Mucosa of gallbladder (tissue), 1 donor: ENCODE measurements at regions not wholly inside any gene's neighbourhood (a gene's known extent, or its start where the extent isn't known, plus 50 kb on each side); places are given as distances from the start of the nearest gene placed in this dataset.

Source experiments
- DNase-seq: peaks from one replicate; pipeline ENCODE4 v3.0.0-alpha.2; 2020; ENCODE audit warnings: low spot score
- donor health status: DM: no; HTN: no; CAD: no.

DNA sequence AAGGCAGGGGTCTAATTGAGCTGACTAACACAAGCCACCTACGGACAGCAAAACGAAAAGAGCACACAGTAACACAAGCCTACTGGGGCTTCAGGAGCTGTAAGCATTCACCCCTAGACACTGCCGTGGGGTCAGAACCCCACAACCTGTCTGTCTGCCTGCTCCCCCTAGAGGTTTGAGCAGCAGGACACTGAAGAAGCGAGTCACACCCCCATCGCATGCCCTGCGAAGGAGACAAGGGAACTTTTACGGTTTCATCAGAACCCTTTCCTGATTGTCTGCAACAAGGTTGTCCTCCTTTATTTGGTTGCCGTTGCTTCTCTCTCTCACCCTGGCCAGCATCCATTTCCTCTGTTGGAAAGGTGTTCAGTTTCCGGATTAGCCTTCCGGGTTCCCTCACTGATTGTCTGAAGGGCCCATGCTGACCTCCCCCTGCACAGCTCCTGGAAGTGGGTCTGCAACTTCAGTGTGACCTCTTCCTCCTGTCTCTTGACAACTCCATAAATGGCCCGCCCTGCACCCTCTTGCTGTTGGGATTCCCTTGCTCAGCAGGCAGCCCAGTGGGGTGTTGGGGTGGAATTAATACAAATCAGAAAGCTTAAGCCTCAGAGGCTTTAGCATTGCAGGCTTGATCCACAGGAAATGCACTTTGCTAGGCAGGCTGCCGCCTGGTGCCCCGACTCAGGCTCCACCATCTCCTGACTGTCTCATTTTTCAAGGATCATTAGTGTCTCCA is 258.9 kb upstream of the TLE4 start:
- DNase-seq = no peak

DNA sequence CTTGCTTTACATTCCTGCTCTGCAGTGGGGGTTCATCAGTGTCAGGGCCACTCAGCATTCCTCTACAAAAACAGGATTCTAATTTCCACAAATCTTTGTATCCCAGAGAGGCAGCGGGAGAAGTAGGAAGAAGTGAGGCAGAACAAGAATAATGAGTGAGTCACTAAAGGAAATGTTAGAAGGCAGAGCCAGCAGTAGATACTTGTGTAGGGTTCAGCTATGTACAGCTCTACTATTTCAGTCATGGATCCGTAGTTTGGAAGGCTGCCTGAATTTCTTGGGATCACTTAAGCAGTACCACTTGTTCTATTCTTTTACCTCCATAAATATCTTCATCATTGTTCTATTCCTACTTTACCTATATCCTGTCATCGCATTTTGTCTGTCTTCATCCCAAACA is 246.3 kb upstream of the TLE4 start:
- DNase-seq = no peak

DNA sequence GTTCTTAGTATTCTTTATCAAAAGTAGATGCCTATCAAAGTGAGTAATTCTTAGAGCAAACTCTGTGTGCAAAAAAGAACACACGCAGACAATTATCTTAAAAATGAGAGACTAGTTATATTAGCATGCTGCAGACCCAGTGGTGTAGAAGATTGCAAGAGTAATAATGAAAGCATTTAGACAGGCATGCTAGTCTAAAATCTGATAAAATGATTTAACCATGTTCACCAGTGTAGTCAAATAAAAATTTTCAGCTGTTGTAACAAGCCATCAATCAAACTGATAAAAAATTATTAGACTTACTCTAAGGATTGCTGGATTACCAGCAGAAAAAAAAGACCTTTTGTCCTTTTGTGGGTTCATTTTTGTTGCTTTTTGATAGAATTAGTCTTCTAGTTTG is 241.9 kb upstream of the TLE4 start:
- DNase-seq = no peak

DNA sequence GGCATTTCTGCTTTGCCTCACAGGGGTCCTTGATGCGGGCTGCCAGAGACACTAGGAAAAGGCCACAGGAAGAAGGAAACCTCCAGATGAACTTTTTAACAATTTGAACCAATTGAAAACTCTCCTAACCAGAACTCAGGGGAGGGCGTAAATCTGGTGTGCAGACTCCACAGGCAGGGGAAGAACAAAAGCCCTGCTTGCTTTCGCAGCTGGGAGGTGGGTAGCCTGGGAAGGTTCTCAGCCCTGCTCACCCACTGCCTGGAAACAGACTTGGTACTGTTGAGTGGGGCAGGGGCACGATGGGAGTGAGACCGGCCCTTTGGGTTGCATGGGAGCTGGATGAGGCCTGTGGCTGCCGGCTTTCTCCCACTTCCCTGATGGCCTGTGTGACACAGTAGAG is 237.8 kb upstream of the TLE4 start:
- DNase-seq = no peak

DNA sequence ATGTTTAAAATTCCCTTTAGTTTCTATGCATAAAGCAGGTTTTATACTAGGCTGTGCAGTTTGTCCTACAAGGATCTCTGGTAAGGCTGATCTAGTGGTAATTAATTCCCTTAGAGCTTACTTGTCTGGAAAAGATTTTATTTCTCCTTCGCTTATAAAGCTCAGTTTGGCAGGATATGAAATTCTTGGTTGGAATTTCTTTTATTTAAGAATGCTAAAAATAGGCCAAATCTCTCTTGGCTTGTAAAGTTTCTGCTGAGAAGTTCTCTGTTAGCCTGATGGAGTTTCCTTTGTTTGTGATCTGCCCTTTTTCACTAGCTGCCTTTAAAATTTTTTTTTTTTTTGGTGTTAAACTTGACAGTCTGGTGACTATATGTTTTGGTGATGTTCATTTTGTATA is 237.1 kb upstream of the TLE4 start:
- no peak for DNase-seq

DNA sequence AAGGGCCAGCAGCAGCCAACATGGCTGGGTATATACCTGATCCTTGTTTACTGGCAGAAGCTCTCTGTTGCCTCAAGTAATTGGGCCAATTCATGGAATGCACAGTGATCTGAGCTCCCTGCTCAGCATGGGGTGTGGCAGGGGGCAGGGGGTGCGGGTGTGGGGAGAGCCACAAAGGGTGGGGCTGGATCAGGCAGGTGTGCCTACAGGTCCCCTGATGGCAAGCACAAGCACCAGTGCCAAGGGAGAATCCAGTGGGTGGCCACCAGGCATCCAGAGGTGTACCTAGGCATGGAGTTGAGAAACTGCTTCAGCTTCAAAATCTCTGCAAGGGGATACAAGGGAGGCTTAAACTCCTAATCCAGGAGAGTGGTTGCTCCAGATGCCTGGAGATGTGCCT is 235.8 kb upstream of the TLE4 start:
- no peak for DNase-seq

DNA sequence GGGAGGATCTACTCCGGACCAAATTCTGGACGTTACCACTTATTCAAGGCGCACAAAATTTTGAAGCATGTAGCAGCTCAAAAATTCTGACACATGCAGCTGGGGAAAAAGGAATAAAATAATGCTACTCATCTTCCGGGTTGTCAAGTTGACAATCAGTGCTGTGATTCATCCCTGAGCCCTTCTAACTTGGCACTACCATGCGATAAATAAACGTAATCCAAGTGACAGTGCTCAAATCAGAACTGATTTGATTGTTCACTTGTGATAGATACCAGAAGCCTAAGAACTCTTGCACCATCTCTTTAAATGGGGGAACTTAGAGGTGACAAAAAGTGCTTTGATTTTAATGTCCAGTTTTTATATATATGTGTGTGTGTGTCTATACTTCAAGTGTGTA is 230.2 kb upstream of the TLE4 start:
- no peak for DNase-seq

DNA sequence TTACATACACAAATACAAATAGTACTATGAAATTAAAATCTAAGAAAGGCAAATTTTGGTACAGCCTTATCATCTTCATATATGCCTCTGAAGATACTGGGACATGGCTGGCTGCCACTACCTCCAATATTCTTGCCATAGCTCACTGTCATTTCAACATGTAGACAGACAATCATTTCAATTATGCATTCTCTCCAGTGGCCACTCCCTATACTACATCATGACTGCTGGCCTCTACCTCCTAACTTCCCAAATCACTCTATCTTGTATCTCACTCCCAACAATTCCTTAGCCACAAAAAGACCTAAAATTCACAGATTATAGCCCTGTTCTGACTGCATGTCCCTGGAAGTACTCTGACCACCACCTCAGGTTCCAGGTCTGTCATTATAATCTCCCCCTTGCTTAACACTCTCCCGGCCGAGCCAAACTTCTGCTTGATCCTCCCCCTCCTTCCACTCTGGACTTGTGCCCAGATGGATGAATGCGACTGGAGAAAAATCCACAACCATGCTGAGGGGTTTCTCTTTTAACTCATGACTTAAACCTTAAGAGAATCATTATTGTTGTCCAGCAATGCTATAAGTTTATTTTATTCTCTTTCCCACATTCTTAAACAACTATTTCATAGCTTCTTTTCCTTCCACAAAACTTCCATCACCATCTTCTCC is 225.3 kb upstream of the TLE4 start:
- DNase-seq = no peak

DNA sequence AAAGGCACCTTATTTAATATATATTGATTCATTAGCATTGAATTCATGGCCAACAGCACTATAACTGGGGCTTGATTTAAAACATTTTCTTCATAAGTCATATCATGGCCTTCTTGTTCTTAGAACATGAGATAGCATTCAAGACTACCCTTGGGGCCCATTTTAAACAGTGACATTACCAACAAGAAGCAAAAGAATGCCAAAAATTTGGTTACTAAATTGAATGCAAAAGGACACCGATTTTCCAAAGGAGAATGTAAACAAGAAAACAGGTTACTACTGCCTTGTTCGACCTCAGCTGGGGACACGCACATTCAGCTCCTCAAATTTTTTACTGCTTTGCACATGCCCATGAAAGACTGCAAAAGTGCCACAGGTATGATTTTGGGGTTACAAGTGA is 219.4 kb upstream of the TLE4 start:
- no peak for DNase-seq

DNA sequence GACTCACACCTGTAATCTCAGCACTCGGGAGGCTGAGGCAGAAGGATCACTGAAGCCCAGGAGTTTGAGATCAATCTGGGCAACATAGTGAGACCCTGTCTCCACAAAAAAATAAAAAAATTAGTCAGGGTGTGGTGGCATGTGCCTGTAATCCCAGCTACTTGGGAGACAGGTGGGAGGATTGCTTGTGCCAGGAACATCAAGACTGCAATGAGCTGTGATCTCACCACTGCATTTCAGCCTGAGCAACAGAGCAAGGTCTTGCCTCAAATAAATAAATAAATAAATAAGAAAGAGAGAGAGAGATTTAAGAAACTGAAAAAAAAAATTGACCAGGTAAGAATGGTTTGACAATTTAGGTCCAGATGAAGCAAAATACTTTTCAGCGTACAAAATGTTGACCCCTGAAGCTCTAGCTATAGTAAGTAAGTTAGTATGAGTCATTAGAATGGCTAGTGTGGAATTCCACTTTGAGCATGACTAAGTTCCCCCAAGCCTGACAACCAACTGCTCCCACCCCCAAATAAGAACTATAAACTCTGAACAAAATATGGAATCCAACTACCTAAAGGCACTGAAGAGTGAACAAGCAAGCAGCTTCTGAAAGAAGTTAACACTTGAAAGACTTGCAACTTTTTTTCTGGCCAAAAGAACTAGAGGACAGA is 217.8 kb upstream of the TLE4 start:
- DNase-seq = no peak

DNA sequence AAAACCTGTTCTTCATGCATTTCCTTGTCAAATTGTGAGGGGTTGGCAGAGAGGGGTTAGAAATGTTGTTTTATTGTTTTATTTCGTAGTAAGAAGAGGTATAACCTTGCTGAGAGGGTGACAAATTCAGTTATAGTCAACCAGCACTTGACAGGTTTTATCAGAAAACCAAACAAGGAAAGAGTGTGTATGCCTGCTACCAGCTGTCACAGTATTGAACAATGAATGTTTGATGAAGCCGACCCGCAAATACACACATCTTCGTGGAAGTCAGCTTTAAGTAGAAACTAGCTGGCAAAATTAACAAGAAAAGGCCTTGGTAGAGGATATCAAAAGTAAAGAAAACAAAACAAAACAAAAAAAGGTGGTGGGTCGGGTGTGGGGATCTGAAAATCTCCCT is 214.6 kb upstream of the TLE4 start:
- DNase-seq = no peak

DNA sequence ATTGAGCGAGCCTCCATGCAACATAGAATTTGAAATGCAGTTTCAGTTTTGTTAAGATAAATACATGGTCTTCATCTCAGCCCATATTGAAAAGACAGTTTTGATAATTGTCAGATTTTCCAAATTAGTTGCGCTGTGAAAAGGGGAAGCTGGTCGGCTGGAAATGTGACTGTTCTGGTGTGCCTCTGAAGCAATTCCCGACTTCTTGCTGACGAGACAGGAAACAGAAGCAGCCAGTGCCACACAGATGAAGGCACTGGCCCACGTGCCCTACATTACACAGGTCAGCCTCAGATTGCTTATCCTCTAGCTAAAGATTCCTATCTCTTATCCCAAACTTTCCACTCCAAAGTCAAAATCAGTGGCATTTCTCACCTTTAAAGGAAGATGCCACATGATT is 214.1 kb upstream of the TLE4 start:
- DNase-seq = peak; percentile 10

DNA sequence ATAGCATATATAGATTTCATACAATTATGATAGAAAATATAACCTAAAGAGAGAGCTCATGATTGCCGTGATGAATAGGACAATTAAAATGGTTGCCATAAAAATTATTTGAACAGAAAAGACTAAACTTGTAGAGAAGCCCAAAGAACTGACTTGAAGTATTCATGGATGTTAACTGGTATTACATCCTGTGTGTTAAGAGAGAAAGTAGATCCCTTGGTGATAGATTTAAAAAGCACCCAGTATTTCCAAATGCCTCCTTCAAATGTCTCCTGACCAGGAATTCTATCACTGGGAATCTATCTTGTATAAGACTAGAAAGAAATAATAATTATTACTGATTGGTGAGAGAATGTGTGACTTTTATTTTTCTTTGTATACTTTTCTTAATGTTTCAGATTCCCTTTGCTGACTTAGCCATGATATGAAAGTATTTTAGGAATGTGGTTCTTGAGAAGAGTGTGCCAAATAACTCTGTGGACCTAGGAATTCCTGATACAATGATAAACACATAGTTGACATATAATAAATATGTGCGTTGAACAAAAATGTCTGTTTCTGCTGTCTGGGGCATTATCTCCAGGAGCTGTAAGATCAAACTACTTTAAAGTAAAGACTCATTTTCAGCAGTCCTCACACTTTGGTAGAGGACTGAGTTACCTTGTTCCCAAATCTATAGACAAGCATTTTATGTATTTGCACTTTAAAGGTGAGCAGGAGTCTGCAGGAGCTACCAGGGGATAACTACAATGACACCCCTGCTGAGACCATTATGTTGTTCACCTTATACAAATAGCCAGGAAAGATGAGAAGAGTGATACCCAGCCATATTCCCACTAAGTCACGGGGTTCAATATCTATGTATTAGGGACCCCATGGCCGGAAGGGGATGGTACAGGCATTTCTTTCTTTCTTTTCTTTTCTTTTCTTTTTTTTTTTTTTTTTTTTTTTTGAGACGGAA is 211.1 kb upstream of the TLE4 start:
- no peak for DNase-seq

DNA sequence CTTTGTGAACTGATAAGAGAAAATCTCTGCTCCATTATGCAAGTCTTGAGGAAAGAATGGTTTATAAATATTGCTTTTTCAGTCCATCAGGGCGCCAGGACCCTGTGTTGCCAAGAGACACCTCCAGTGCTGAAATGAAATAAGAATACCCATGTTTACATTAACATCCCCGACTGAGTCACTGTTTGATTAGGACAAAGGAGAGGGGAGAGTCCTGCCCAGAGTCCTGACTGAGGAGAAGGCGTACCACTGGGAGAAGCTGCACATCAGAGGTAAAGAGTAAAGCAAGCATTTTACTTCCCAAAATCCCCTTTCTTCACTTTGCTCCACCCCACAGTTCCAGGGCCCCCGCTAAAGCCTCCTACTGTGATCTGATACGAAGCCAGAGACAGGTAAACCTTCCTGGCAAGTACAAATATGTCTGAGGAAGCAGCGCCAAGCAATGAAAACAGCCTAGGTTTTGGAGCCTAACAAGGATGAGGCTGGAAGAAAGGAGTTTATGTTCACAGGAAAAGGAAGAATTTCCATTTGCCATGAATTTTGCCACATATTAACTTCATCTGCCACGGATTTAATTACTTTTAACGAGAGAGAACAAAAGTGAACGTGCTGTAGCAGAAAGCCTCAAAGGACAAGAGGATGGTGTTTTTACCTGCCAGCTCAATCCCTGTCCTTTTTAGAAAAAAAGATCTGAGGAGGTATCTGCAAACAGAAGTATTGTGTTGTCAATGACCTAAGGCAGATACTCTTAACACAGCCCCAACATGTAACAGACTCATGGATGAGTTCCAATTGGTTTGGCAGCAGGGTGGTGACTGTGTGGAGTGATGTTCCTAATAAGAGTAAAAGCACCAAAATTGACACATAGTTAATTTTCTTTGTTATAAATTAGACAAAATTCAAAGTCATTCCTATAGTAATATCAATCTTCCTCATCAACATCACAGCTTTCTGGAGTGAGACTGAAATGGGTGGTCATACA is 209.4 kb upstream of the TLE4 start:
- DNase-seq = no peak

DNA sequence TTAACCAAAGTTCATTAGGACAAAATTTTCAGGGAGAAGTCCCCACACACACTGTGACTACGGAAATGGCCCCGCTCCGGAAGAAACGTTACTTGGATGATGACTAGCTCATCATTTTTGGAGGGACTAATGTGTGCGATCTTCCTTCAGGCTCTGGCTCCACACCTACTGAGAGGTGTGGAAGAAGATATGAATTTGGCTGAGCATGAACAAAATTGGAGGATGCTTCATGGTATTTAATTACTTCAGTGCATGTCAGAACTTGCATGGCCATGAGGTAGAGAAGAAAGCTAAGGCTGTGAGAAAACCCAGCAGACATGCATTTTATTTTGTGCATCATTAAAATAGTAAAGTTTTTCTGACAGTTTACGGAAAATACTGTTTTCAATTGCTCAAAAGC is 202.1 kb upstream of the TLE4 start:
- DNase-seq = no peak

DNA sequence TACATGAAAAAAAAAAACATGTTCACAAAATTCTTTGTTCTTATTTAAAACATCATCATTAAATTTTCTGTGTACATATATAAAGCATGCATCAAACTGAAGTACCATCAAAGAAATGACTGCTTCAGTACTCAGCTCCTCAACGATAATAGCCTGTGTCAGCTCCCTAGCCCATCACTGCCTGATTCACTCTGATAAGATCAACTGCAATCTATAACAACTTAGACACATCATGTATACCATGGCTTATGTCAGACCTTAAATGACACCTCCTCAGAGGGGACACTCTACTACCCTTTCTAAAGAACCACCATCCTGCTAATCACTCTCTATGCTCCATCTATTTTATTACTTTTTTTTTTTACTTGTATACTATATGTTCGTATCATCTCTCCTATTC is 200.5 kb upstream of the TLE4 start:
- DNase-seq = no peak

DNA sequence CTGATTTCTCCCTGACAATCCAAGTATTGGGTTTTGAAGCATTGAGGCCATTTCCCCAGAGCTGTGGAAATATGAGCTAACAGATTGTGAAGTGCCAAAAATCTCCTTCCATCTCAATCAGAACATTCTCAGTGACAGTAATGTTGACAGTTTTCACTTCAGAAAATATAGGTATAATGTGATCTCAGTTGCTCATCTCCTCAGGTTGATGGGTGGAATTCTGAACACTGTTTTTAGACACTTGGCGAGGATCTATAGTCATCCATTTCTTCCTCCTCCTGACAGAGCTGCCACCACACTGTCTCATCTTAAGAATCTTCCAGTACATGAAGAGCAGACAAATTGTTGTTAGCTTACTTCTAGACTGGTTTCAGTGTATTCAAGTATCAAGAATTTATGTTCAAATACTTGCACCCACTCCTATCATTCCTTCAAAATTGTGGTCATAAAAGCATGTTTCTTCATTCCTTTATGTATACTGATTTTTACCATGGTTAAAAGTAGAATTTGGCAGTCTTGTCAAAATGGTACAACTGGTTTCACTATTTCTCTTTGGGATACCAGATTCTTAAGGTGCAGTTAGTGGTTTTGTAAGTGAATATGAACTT is 199.7 kb upstream of the TLE4 start:
- DNase-seq = no peak

DNA sequence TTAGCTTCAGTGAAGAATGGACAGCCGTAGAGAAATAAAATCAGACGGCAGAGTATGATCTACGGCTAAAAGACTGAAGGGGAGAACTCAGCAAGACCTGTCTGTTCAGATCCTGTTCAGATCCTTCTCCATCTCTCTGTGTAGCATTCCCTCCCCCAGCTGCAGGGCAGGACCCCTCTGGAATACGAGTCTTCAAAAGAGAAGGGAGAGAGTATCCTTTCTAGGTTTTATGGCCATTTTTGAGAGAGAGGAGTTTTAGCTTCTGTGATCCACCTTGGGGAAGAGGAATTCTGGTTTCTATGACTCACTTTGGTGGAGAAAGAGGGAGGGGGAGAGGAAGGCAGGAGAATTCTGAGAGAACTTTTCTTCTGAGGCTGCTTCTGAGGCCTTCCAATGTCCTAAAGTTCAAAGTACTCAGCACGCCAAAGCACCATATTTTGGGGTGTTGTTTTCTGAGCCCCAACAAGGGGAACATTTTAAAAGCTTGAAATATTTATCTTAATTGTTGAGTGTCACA is 194.4 kb upstream of the TLE4 start:
- no peak for DNase-seq

DNA sequence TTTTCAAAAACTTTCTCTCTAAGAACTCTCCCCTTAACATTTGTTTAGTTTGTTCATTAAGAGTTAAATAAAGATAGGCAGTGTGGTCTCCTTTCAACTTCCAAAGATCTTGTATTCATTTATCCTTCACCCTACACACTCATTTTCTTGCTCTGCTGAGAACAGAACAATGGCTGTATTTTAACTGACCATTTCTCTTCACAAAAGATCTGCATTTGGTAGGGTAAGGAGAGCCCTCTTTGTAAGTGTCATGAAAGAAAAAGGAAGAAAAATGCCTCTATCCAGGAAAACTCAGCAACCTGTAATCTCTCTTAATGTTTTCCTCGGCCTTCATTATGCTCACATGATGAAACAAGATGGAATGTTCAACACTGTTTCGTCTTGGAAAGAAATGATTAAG is 193.7 kb upstream of the TLE4 start:
- no peak for DNase-seq

DNA sequence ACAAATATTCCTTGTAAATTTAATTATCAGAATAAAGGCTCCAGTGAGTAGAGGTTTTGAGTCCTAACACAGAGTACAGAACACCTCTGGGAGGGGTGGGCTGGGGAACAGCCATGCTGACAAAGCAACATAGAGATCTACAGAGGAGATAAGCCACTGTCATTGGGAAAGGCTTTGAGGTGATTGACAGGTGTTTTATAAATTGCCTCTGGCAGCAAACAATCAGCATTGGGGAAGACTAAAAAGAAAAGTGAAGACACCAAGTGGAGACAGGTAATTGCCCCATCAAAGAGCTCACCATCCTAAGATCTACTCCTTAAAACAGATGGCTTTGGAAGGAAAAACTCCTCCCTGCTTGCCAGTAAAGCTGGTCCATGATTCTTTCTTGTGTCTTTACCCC is 189.7 kb upstream of the TLE4 start:
- no peak for DNase-seq
